Type B pancreatic cell (in vitro differentiated cells): ENCODE measurements at regions not wholly inside any gene's neighbourhood (a gene's known extent, or its start where the extent isn't known, plus 50 kb on each side); places are given as distances from the start of the nearest gene placed in this dataset.

ENCODE experiments used
- DNase-seq: peaks from one replicate; pipeline ENCODE4 v3.0.0; 2021; ENCODE audit warnings: mixed read lengths; ENCODE audit not compliant: unreplicated experiment; ENCODE audit errors: extremely low spot score
- H3K27ac Mint-ChIP-seq: 2 replicates; pipeline ENCODE4 v1.8.0; 2021; ENCODE audit warnings: mild to moderate bottlenecking, mixed read lengths
- H3K27me3 Mint-ChIP-seq: 2 replicates; pipeline ENCODE4 v1.8.0; 2021; ENCODE audit warnings: mixed read lengths
- H3K36me3 Mint-ChIP-seq: 2 replicates; pipeline ENCODE4 v1.8.0; 2021; ENCODE audit warnings: mixed read lengths
- H3K4me1 Mint-ChIP-seq: one replicate; pipeline ENCODE4 v1.8.0; 2021; ENCODE audit warnings: mixed read lengths; ENCODE audit not compliant: unreplicated experiment
- H3K4me3 Mint-ChIP-seq: 2 replicates; pipeline ENCODE4 v1.8.0; 2021; ENCODE audit warnings: mild to moderate bottlenecking, mixed read lengths
- H3K9me3 Mint-ChIP-seq: 2 replicates; pipeline ENCODE4 v1.8.0; 2021; ENCODE audit warnings: mixed read lengths
- TF ChIP-seq, protein P1 (sequence below): fragments of 200-600 bp; sonication (generic); conservative IDR thresholded peaks from 2 replicates; pipeline ENCODE4 v1.5.0; 2021; ENCODE audit warnings: antibody characterized with exemption, mild to moderate bottlenecking

DNA sequence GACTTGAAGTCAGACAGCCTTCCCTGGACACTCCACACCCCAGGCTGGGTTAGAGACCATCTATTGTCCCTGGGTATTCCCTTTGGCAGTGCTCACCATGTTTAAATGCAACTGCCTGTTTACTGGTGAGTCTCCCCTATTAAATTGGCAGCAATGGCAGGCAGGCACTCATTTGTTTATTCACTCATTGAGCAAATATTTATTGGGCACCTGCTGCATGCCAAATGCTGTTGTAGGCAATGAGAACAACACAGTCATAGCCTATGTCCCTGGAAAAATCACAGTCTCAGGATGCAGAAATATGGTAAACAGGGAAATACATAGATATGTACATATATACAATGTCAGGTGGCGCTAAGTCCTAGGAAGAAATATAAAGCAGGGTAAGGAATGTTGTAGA, 212.8 kb downstream of the SUDS3 start:
- DNase-seq: no peak
- peaks cover 8% of the 10 kb centered on the region for H3K27me3 Mint-ChIP-seq
- H3K4me3 Mint-ChIP-seq: no peak overlapping the region
- H3K36me3 Mint-ChIP-seq: no peaks in the 10 kb centered on the region
- H3K4me1 Mint-ChIP-seq: no peaks in the 10 kb centered on the region
- TF ChIP-seq, protein P1, sequence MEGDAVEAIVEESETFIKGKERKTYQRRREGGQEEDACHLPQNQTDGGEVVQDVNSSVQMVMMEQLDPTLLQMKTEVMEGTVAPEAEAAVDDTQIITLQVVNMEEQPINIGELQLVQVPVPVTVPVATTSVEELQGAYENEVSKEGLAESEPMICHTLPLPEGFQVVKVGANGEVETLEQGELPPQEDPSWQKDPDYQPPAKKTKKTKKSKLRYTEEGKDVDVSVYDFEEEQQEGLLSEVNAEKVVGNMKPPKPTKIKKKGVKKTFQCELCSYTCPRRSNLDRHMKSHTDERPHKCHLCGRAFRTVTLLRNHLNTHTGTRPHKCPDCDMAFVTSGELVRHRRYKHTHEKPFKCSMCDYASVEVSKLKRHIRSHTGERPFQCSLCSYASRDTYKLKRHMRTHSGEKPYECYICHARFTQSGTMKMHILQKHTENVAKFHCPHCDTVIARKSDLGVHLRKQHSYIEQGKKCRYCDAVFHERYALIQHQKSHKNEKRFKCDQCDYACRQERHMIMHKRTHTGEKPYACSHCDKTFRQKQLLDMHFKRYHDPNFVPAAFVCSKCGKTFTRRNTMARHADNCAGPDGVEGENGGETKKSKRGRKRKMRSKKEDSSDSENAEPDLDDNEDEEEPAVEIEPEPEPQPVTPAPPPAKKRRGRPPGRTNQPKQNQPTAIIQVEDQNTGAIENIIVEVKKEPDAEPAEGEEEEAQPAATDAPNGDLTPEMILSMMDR: no peak
- H3K9me3 Mint-ChIP-seq: no peaks in the 10 kb centered on the region
- H3K27ac Mint-ChIP-seq: no peak overlapping the region

DNA sequence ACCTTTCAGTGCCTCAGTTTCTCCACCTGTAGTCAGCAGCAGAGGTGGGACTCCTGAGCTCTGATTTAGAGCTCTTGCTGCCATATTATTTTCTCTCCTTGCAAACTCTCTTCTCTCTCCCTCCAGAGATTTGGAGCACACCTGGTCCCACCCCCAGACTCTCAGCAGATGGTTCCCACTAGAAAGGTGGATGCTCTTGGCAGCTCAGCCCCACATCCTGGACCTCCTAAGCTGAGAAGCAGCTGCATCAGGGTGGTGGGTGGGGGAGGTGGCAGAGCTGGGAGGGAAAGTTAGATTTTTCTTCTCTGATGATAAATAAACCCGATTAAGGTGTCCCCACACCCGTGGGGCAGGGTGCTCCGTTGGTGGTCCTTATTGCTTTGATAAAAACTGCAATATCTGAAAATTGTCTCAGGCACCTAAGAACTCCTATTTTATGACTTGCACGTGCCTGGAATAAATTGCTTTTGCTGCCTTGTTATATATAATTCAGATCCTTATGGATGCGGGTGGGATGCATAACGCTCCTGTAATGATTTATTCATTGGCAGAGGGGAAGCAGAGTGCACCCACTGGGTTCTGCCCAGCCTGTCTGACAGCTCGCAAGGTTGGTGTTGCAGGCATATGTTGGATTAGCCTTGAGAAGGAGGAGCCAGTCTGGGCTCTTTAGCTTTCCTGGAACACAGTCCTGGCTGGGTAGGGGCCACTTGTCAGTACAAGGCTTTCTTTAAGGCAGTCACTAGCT, 214.2 kb downstream of the SUDS3 start:
- no peak overlapping the region for H3K4me3 Mint-ChIP-seq
- no peak overlapping the region for H3K27ac Mint-ChIP-seq
- no peaks in the 10 kb centered on the region for H3K9me3 Mint-ChIP-seq
- TF ChIP-seq, protein P1: no peak
- no peak for DNase-seq
- H3K36me3 Mint-ChIP-seq: no peaks in the 10 kb centered on the region
- peaks cover 8% of the 10 kb centered on the region for H3K27me3 Mint-ChIP-seq
- H3K4me1 Mint-ChIP-seq: no peaks in the 10 kb centered on the region

DNA sequence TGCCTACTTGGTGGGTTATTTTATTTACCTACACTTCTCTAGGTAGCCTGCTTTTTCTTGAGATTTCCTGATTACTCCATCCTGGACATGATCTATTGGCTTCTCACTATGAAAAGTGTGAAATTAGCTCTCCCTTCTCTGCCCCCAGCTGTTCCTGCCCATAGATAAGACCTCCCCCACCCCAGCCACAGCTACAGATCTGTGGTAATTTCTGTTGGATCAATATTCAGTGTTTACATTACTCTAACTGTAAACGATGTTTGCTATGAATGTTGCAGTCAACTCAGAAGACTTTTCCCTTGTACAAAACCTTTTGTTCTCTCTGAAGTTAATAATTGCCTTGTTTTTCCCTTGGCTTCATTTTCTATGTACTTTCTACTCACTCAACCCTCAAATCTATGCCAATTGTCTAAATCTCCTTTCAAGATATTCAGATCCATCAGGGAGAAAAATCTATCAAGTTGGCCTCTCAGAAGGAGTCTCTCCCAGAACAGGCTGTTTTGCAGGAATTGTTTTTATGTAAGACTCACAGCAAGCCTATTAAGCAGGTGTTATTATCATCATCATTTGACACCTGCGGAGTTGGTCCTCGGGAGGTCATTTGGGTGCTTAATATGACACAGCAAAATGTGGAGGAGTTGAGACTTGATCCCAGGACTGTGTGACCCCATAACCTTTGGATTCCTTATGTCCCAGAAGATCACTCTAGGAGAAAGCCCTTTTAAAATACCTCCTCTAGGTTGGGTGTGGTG, 227.4 kb downstream of the SUDS3 start:
- Mint-ChIP-seq H3K36me3 (no peaks in the 10 kb centered on the region), H3K4me3 (no peak overlapping the region), H3K9me3 (no peaks in the 10 kb centered on the region), H3K27ac (no peak overlapping the region), H3K4me1 (no peaks in the 10 kb centered on the region), H3K27me3 (peaks cover 11% of the 10 kb centered on the region)
- DNase-seq: no peak
- TF ChIP-seq, protein P1: no peak

DNA sequence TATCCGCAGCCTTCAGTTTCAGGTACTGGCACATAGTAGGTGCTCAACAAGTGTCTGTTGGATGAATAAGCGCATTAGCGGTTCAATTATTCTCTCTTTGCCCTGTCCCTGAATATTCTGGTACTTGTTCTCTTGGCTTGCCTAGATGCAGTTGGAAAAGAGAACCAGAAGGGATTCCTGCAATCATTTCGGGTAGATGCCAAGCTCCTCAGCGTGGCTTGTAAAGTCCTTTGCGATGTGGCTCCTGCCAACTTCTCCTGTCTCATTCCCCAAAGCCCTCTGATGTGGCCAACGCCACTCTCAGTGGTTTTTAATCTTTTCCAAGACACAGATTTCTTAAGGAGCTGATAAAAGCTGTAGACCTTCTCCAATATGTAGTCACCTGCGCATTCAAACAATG, 230.3 kb downstream of the SUDS3 start:
- H3K27ac Mint-ChIP-seq: no peak overlapping the region
- peaks cover 25% of the 10 kb centered on the region for H3K27me3 Mint-ChIP-seq
- no peak for DNase-seq
- no peaks in the 10 kb centered on the region for H3K9me3 Mint-ChIP-seq
- H3K4me3 Mint-ChIP-seq: no peak overlapping the region
- H3K4me1 Mint-ChIP-seq: peaks cover 7% of the 10 kb centered on the region
- H3K36me3 Mint-ChIP-seq: no peaks in the 10 kb centered on the region
- TF ChIP-seq, protein P1: no peak

DNA sequence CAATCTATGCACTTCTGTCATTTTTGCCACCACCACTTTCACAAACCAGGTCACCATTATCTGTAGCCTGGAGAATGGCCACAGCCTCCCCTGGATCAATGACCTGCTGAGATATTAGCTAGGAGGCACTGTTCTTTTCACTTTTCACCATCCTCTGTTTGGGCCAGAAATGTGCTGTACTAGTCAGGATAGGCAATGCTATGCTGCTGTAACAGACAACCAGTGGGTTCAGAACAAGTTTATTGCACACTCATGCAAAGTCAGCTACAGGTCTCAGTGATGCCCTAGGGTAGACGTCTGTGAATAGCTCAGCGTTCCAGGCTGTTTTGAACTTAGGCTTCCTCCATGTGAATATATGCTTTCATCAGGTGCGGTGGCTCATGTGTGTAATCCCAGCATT, 231.5 kb downstream of the SUDS3 start:
- Mint-ChIP-seq H3K4me1 (peaks cover 7% of the 10 kb centered on the region), H3K27ac (no peak overlapping the region), H3K36me3 (no peaks in the 10 kb centered on the region), H3K4me3 (no peak overlapping the region), H3K9me3 (no peaks in the 10 kb centered on the region), H3K27me3 (peaks cover 25% of the 10 kb centered on the region)
- TF ChIP-seq, protein P1: no peak
- DNase-seq: no peak
